ENCODE measurements at regions not wholly inside any gene's neighbourhood (a gene's known extent, or its start where the extent isn't known, plus 50 kb on each side); places are given as distances from the start of the nearest gene placed in this dataset.

DNA sequence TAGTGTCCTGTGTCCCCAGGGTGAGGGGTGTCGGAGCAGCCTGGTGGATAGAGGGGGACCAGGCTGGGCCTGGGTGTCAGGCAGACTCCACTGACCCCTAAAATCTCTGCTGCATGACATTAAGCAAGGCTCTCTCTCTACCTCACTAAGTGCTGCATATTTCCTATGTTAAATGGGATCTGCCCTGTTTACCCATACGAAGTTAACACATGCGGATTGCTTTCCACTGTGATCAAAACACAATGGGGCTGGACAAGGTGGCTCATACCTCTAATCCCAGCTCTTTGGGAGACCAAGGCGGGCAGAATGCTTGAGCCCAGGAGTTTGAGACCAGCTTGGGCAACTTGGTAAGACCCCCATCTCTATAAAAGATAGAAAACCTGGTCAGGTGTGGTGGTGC, 426.2 kb downstream of the MIAT start:
- no peak for DNase-seq
- H3K9me3 ChIP-seq (replicated peaks; ENCODE audit: insufficient read depth, low read length) = no peaks in the 10 kb centered on the region
- H4K20me1 ChIP-seq (ENCODE audit: insufficient read depth, low read length) = no peaks in the 10 kb centered on the region
- no peaks in the 10 kb centered on the region for H3K36me3 ChIP-seq (replicated peaks; ENCODE audit: insufficient read depth, low read length)
- no peak overlapping the region for H3K9ac ChIP-seq (ENCODE audit: low read length)
- no peaks in the 10 kb centered on the region for H3K9me2 ChIP-seq (replicated peaks; ENCODE audit: insufficient read depth, low read length)
- H3K4me3 ChIP-seq (ENCODE audit: low read length) = no peak overlapping the region
- no peak overlapping the region for H3K4me2 ChIP-seq (ENCODE audit: low read depth, low read length)
- H3F3A ChIP-seq (ENCODE audit: insufficient read depth, low read length) = no peaks in the 10 kb centered on the region
- H3K4me1 ChIP-seq (ENCODE audit: low read length) = no peaks in the 10 kb centered on the region
- no peak overlapping the region for H3K27ac ChIP-seq (ENCODE audit: low read length)
- H3K27me3 ChIP-seq (replicated peaks; ENCODE audit: insufficient read depth, low read length) = peaks cover 75% of the 10 kb centered on the region
- no peak overlapping the region for H2AFZ ChIP-seq (ENCODE audit: low read length)
- TF ChIP-seq EZH2 (optimal IDR thresholded peaks at IDR 0.05; ENCODE audit: low read depth, low read length) (no peak), EZH2phosphoT487 (IDR thresholded peaks at IDR 0.05; ENCODE audit: low read length) (no peak)
- TF ChIP-seq, protein P1, sequence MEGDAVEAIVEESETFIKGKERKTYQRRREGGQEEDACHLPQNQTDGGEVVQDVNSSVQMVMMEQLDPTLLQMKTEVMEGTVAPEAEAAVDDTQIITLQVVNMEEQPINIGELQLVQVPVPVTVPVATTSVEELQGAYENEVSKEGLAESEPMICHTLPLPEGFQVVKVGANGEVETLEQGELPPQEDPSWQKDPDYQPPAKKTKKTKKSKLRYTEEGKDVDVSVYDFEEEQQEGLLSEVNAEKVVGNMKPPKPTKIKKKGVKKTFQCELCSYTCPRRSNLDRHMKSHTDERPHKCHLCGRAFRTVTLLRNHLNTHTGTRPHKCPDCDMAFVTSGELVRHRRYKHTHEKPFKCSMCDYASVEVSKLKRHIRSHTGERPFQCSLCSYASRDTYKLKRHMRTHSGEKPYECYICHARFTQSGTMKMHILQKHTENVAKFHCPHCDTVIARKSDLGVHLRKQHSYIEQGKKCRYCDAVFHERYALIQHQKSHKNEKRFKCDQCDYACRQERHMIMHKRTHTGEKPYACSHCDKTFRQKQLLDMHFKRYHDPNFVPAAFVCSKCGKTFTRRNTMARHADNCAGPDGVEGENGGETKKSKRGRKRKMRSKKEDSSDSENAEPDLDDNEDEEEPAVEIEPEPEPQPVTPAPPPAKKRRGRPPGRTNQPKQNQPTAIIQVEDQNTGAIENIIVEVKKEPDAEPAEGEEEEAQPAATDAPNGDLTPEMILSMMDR (IDR thresholded peaks at IDR 0.05; ENCODE audit: low read length) = no peak
- no peaks in the 10 kb centered on the region for H3K79me2 ChIP-seq (ENCODE audit: low read length)

DNA sequence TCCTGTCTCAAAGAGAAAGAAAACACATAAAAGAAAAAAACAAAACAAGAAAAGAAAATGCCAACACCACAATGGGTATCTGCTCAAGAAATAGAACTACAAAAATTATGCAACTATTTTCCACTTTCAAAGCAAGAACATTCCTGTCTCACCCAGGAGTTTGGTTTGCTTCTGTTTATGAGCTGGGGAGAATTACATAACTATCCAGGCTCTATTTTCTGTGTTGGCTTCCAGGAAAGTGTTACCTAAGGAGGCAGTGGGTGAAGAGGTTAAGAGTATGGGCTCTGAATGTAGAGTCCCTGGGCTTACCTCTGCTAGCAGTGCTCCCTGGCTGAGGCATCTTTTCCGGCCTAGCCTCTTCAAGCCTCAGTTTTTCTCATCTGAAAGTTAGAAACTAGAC, 426.7 kb downstream of the MIAT start:
- TF ChIP-seq, protein P1 (IDR thresholded peaks at IDR 0.05; ENCODE audit: low read length) = no peak
- no peaks in the 10 kb centered on the region for H3K79me2 ChIP-seq (ENCODE audit: low read length)
- H3K4me2 ChIP-seq (ENCODE audit: low read depth, low read length) = no peak overlapping the region
- no peaks in the 10 kb centered on the region for H4K20me1 ChIP-seq (ENCODE audit: insufficient read depth, low read length)
- no peaks in the 10 kb centered on the region for H3K9me2 ChIP-seq (replicated peaks; ENCODE audit: insufficient read depth, low read length)
- H3F3A ChIP-seq (ENCODE audit: insufficient read depth, low read length) = no peaks in the 10 kb centered on the region
- no peak overlapping the region for H3K27ac ChIP-seq (ENCODE audit: low read length)
- no peak overlapping the region for H2AFZ ChIP-seq (ENCODE audit: low read length)
- H3K9ac ChIP-seq (ENCODE audit: low read length) = no peak overlapping the region
- H3K9me3 ChIP-seq (replicated peaks; ENCODE audit: insufficient read depth, low read length) = no peaks in the 10 kb centered on the region
- no peak for DNase-seq
- no peaks in the 10 kb centered on the region for H3K36me3 ChIP-seq (replicated peaks; ENCODE audit: insufficient read depth, low read length)
- H3K4me1 ChIP-seq (ENCODE audit: low read length) = no peaks in the 10 kb centered on the region
- peaks cover 79% of the 10 kb centered on the region for H3K27me3 ChIP-seq (replicated peaks; ENCODE audit: insufficient read depth, low read length)
- no peak overlapping the region for H3K4me3 ChIP-seq (ENCODE audit: low read length)

DNA sequence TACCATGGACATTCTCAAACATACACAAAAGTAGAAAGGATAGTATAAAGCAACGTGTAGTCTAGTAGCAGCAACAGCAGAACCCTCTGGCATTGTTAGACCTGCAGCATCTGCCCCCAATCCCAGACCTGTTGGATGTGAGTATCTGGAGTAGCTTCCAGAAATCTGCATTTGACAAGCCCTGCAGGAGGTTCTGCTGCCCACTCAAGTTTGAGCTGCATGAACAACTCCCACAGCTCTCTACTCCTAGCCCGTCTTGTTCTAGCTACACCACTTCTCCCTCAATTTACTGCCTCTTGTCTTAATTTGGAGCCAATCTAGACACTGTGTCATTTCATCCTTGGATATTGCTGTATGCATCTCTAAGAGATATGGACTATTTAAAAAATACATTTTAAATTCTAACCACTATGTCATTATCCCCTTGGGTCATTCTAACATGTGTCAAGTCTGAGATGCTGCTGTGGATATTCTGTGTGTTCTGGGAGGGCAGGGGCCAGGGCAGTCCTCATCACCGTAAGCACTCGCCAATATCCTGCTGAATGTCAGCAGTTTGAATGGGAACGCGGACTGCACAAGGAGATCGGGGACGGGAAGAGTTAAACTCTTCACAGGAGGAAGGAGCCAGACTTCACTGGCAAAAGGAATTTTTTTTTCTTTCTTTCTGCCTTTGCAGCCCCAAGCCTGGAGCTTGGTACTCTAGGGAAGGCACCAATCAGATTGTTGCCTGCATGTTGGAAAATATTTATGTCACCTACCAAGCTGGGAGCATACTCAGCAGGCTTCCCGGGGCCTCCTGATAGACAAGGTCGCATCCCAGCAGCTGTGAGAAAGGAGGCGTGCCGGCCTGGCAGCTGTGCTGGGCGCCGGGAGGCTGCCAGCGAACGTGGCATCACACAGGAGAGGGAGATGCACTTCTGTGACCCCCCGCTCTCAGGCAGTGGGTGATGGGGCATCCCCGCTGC, 429.0 kb downstream of the MIAT start:
- no peak overlapping the region for H3K27ac ChIP-seq (ENCODE audit: low read length)
- no peak overlapping the region for H3K9ac ChIP-seq (ENCODE audit: low read length)
- H3F3A ChIP-seq (ENCODE audit: insufficient read depth, low read length) = no peaks in the 10 kb centered on the region
- H3K36me3 ChIP-seq (replicated peaks; ENCODE audit: insufficient read depth, low read length) = no peaks in the 10 kb centered on the region
- H2AFZ ChIP-seq (ENCODE audit: low read length) = no peak overlapping the region
- no peak for DNase-seq
- H4K20me1 ChIP-seq (ENCODE audit: insufficient read depth, low read length) = no peaks in the 10 kb centered on the region
- H3K4me1 ChIP-seq (ENCODE audit: low read length) = no peaks in the 10 kb centered on the region
- TF ChIP-seq EZH2phosphoT487 (IDR thresholded peaks at IDR 0.05; ENCODE audit: low read length) = no peak
- TF ChIP-seq EZH2 (optimal IDR thresholded peaks at IDR 0.05; ENCODE audit: low read depth, low read length) = no peak
- TF ChIP-seq, protein P1 (IDR thresholded peaks at IDR 0.05; ENCODE audit: low read length) = no peak
- no peak overlapping the region for H3K4me2 ChIP-seq (ENCODE audit: low read depth, low read length)
- H3K79me2 ChIP-seq (ENCODE audit: low read length) = no peaks in the 10 kb centered on the region
- no peaks in the 10 kb centered on the region for H3K9me3 ChIP-seq (replicated peaks; ENCODE audit: insufficient read depth, low read length)
- no peaks in the 10 kb centered on the region for H3K9me2 ChIP-seq (replicated peaks; ENCODE audit: insufficient read depth, low read length)
- no peak overlapping the region for H3K4me3 ChIP-seq (ENCODE audit: low read length)
- H3K27me3 ChIP-seq (replicated peaks; ENCODE audit: insufficient read depth, low read length) = peaks cover 65% of the 10 kb centered on the region

Data from MM.1S (cell line).